ENCODE measurements at regions not wholly inside any gene's neighbourhood (a gene's known extent, or its start where the extent isn't known, plus 50 kb on each side); places are given as distances from the start of the nearest gene placed in this dataset.
"Not testable (repeated sequence)": the region's sequence is repeated elsewhere in the genome, so short reads cannot be mapped to it uniquely, and the experiment has no call there.

DNA sequence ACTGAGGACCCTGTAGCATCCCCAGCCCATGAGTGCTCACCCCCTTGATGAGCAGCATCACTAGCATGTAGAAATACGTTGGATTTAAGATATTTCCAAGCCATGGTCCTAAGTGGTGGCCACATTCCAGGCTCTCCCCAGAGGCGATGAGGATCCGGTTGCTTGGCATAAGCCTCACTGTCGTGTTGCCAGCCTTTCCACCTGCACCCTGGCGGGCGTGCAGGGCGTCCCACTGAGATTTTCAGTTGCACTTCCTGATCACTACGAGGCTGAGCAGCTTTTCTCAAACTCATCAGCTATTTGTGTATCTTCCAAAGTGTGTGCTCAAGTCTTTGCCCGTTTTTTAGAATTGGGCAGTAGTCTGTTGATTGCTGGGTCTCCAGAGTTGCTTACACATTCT is 326.3 kb downstream of the CACNA1B start:
- H3K9me3 Mint-ChIP-seq; ATAC-seq (replicated peaks; ENCODE audit: extremely low read depth, poor library complexity, severe bottlenecking); H3K4me3 Mint-ChIP-seq; DNase-seq (ENCODE audit: low spot score in 2 of 2); H3K36me3 Mint-ChIP-seq (ENCODE audit: insufficient read depth); H3K27ac Mint-ChIP-seq (ENCODE audit: low read depth); H3K4me1 Mint-ChIP-seq: not testable (repeated sequence)
- peaks cover 14% of the 10 kb centered on the region for H3K27me3 Mint-ChIP-seq

DNA sequence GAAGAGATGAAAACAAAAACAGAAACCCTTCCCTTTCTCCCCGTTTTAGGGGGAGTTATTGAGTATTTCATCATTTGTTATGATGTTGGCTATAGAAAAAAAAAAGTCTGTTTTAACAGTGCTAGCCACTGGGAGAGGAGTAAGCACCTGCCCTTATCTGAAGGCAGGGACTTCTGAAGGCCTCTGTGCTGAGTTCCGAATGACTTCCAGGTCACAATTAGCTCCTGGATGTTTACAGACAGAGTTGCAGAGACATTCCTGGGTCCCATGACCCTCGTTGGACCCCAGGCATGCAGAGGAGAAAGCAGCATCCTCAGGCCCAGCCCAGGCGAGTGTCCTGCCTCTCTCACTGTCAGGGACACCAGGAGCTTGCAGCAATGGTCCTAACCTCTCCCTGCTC is 328.5 kb downstream of the CACNA1B start:
- H3K27me3 Mint-ChIP-seq; ATAC-seq (replicated peaks; ENCODE audit: extremely low read depth, poor library complexity, severe bottlenecking); DNase-seq (ENCODE audit: low spot score in 2 of 2); H3K9me3 Mint-ChIP-seq; H3K4me1 Mint-ChIP-seq; H3K4me3 Mint-ChIP-seq; H3K27ac Mint-ChIP-seq (ENCODE audit: low read depth); H3K36me3 Mint-ChIP-seq (ENCODE audit: insufficient read depth): not testable (repeated sequence)

DNA sequence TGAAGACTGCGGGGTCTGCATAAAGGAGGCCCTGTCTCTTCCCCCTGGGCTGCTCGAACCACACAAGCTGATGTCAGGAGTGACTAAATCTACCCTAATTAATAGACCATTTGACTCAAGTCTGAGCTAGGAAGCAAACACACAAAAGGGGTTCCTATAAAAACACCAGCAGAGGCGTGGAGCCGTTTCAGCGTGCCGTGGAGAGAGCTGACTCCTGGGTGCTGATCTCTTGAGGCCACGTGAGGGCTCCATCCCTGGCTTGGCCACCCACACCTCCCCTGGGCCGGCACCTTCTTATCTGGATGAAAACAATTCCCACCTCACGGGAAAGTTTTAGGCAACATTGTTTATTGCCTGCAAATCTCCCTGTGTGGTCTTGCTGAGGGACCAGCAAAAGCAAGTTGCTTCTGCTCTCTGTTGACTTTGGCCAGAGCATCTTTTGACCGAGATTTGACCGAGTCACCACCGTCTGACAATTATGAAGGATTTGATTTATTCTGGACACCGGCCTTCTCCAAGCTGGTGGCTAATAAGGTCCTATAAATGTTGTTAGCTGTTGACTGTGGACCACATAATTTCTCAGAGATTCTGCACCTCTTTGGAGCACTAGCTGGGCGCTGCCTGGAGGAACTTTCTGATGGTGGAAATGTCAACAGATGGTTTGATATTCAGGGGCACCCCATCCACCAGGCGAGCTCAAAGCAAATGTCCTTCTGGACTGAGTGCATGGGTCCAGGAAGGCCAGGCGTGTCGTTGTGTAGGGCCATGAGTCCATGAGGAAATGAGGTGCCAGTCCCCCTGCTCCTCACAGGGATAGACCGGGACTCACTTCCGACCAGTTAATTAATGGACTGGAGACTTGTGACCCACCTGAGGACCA is 330.0 kb downstream of the CACNA1B start:
- not testable (repeated sequence) for H3K9me3 Mint-ChIP-seq; DNase-seq (ENCODE audit: low spot score in 2 of 2); H3K27me3 Mint-ChIP-seq

DNA sequence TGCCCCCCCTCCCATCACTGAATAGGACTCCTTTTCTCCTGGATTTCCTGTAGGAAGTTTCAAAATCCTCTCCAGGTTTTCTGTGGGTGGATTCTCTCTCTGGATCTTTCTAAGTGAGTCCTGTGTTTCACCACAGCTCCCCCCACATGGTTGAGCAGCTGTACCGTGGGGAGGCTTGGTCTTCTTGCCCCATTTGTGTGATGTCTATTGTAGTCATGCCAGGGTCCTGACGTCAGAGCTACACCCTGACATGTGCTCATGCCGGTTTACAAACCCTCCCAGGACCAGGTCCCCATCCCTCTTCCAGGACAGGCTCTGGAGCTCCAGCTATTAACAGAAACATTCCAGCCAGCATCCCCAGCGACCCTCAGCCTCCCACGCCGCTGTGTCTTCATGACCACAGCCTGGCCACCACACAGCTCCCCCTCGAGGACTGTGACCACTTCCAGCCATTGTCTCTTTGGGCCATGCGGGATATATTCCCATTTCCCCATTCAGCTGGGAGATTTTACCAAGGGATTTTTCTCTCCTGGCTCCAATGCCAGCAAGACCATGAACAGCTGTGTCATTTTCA is 331.6 kb downstream of the CACNA1B start:
- H3K27ac Mint-ChIP-seq (ENCODE audit: low read depth); H3K4me3 Mint-ChIP-seq: not testable (repeated sequence)

More for the DNA sequence above, 330.0 kb downstream of the CACNA1B start:
- H3K27ac Mint-ChIP-seq (ENCODE audit: low read depth); ATAC-seq (replicated peaks; ENCODE audit: extremely low read depth, poor library complexity, severe bottlenecking); H3K4me1 Mint-ChIP-seq; H3K4me3 Mint-ChIP-seq; H3K36me3 Mint-ChIP-seq (ENCODE audit: insufficient read depth): not testable (repeated sequence)

DNA sequence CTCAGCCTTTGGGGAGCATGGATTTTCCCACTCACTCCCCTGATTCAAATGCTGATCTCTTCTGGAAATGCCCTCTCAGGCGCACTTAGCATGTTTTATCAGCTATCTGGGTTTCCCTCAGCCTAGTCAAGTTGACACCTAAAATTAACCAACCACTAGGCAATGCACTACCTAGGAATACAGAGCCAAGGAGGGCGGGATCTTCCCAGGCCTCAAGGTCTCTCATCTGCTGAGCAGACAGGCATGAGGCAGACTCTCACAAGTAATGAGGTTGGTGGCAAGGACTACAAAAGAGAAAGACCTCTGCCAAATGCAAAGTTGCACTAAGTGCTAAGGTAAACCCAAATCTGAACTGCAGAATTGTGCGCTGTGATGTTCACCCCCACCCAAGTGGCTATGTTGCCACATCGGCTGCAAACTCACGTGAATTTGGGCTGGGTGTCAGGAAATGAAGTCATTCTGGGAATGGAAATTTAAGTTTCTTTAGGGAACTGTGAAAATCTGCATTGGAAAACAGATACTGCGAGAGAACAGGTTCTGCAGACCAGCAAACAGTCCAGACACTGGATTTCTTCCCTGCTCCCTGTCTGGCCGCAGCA is 332.9 kb downstream of the CACNA1B start:
- not testable (repeated sequence) for H3K4me3 Mint-ChIP-seq; H3K36me3 Mint-ChIP-seq (ENCODE audit: insufficient read depth); DNase-seq (ENCODE audit: low spot score in 2 of 2); H3K9me3 Mint-ChIP-seq; H3K27ac Mint-ChIP-seq (ENCODE audit: low read depth); H3K4me1 Mint-ChIP-seq; H3K27me3 Mint-ChIP-seq; ATAC-seq (replicated peaks; ENCODE audit: extremely low read depth, poor library complexity, severe bottlenecking)

More for the DNA sequence above, 331.6 kb downstream of the CACNA1B start:
- H3K4me1 Mint-ChIP-seq; DNase-seq (ENCODE audit: low spot score in 2 of 2); H3K36me3 Mint-ChIP-seq (ENCODE audit: insufficient read depth); ATAC-seq (replicated peaks; ENCODE audit: extremely low read depth, poor library complexity, severe bottlenecking); H3K27me3 Mint-ChIP-seq; H3K9me3 Mint-ChIP-seq: not testable (repeated sequence)

DNA sequence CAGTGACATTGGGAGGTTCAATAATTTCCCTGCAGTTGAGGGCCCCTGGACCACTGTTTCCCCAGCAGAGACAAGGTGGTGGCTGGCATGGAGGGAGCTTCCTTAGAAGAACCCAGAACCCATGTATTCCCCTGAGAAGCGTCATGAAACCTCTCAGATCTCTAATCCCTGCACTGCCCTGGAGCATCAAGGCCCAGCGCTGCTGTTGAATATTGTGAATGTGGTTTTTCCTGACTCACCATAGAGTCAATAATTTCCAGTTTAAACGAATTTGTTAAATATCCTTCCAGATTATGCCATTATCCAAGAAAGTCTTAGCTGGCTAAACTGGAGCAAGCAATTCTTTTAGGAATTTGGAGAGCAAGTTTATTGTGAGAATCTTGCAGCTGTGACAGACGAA is 333.5 kb downstream of the CACNA1B start:
- not testable (repeated sequence) for H3K4me1 Mint-ChIP-seq; H3K9me3 Mint-ChIP-seq; DNase-seq (ENCODE audit: low spot score in 2 of 2); H3K27me3 Mint-ChIP-seq; ATAC-seq (replicated peaks; ENCODE audit: extremely low read depth, poor library complexity, severe bottlenecking); H3K4me3 Mint-ChIP-seq; H3K36me3 Mint-ChIP-seq (ENCODE audit: insufficient read depth); H3K27ac Mint-ChIP-seq (ENCODE audit: low read depth)

DNA sequence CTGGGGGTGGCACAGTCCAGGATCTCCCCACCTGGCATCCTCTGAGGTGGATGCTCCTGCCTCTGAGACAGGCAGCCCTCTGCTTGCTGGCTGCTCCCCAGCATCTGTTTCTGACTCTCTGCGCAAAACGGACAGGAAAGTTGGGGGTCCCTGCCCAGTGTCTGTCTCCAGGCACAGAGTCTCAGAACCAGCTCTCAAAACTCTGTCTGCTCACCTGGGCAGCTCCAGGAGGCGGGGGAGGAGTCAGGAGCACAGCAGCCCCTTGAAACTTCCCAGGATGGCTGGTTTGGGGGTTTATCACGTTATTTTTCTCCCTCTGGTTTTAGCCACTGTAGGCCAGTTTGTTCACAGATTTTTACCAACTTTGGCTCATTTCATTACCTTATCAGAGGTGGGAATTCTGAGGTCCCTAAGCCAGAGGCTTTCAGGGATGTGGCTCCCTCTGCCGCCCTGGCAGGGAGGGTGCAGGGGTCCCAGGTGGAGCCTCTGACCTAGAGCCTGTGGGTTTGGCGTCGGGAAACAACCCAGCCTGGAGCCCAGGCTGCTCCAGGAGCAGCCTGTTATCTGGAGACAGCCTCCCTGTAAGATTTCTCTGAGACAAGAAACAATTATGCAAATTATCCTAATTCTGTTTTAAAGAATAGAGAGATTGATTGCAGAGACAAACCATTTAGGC is 334.1 kb downstream of the CACNA1B start:
- DNase-seq (ENCODE audit: low spot score in 2 of 2); H3K4me1 Mint-ChIP-seq; H3K27ac Mint-ChIP-seq (ENCODE audit: low read depth); H3K27me3 Mint-ChIP-seq; H3K9me3 Mint-ChIP-seq; ATAC-seq (replicated peaks; ENCODE audit: extremely low read depth, poor library complexity, severe bottlenecking); H3K4me3 Mint-ChIP-seq; H3K36me3 Mint-ChIP-seq (ENCODE audit: insufficient read depth): not testable (repeated sequence)

DNA sequence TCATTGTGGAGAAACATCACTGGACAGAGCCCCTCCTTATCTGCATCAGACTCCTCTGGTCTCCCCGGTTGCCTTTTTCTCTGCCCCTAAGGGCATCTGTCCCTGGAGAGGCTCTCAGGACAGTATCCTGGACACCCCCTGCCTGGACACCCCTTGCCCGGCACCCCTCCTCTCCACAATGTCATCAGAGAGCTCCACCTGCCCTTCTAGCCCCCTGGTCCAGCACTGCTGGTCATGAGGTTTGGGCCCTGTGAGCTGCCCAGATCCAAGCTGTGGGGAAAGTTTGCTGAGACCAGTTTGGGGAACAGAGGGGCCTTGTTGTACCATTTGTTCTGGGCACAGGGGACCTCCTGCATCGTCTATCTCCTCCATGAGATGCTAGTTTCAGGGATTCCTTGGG is 335.2 kb downstream of the CACNA1B start:
- DNase-seq (ENCODE audit: low spot score in 2 of 2); H3K4me1 Mint-ChIP-seq; H3K4me3 Mint-ChIP-seq; H3K36me3 Mint-ChIP-seq (ENCODE audit: insufficient read depth); ATAC-seq (replicated peaks; ENCODE audit: extremely low read depth, poor library complexity, severe bottlenecking); H3K27ac Mint-ChIP-seq (ENCODE audit: low read depth); H3K9me3 Mint-ChIP-seq; H3K27me3 Mint-ChIP-seq: not testable (repeated sequence)

DNA sequence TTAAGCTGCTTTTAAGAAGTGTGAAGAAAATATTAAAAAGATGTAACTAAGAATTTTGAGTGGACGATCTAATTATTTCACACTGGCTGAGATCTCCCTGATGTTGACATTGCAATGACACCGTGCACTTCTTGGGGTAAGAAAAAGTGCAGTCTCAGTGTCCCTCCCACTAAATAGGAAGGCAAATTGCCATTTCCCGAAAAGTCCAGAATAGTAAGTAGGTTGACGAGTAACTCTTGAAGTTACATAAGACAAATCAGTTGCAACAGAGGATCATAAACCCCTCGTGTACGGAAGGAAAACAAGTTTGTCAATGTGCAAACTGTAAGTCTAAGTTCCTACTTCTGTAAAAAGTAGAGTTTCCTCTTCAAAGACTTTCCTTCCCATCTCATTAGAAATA is 336.2 kb downstream of the CACNA1B start:
- not testable (repeated sequence) for H3K27me3 Mint-ChIP-seq; ATAC-seq (replicated peaks; ENCODE audit: extremely low read depth, poor library complexity, severe bottlenecking); H3K9me3 Mint-ChIP-seq; H3K36me3 Mint-ChIP-seq (ENCODE audit: insufficient read depth); DNase-seq (ENCODE audit: low spot score in 2 of 2); H3K27ac Mint-ChIP-seq (ENCODE audit: low read depth); H3K4me3 Mint-ChIP-seq; H3K4me1 Mint-ChIP-seq

DNA sequence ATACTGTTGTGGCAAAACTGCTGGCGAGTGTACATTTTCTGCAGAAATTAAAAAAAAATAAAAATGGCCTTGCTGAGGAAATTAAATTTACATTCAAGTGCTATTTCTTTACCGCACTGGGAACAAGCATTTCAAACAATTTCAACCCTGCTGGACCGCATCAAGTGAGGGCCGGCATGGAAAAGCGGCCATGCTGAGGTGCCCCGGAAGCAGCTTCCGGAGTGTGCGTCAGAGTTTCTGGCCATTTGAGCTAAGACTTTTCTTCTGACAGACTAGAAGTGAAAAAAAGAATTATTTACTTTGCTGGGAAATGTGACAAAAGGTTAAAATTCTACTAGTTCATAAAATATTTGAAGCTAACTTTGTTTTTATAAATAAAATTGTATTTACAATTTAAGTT is 337.0 kb downstream of the CACNA1B start:
- not testable (repeated sequence) for DNase-seq (ENCODE audit: low spot score in 2 of 2); H3K9me3 Mint-ChIP-seq; H3K4me3 Mint-ChIP-seq; H3K36me3 Mint-ChIP-seq (ENCODE audit: insufficient read depth); H3K27ac Mint-ChIP-seq (ENCODE audit: low read depth); H3K27me3 Mint-ChIP-seq; ATAC-seq (replicated peaks; ENCODE audit: extremely low read depth, poor library complexity, severe bottlenecking); H3K4me1 Mint-ChIP-seq

DNA sequence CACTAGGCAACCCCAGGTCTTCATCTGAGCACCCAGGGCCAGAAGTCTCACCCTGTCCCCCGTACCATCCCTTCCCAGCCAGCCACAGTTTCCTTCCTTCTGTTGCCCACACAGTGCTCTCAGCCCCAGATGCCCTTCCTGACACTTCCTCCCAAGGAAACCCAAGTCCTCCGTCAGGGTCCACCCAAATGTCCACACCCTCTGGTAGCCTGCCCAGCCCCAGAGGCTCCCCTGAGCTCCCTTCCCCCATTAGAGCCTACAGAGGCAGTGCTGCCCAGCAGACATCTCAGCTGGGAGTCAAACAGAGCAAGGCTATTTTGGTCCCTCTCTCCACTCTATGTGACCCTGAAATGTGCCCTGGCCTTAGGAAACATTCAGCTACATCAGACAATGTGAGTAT is 338.0 kb downstream of the CACNA1B start:
- H3K27me3 Mint-ChIP-seq; H3K4me3 Mint-ChIP-seq; H3K4me1 Mint-ChIP-seq; H3K9me3 Mint-ChIP-seq; H3K36me3 Mint-ChIP-seq (ENCODE audit: insufficient read depth); DNase-seq (ENCODE audit: low spot score in 2 of 2); ATAC-seq (replicated peaks; ENCODE audit: extremely low read depth, poor library complexity, severe bottlenecking); H3K27ac Mint-ChIP-seq (ENCODE audit: low read depth): not testable (repeated sequence)

DNA sequence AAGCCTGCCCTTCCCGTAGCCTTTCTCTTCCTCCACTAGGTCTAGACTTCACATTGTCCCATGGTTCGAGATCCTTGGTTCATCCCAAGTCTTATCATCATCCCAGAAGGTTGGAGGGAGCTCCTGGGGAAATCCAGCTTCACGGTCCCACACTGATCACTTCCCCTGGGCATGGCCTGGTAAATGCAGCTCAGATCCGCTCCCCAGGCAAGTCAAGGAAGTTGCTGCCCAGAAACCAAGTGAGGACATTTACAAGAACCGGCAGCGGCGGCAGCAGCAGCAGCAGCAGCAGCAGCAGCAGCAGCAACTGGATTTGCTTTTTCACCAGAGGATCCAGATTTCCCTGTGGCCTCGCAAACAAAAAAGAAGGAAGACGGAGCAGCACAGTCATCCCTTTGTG is 339.2 kb downstream of the CACNA1B start:
- not testable (repeated sequence) for H3K27ac Mint-ChIP-seq (ENCODE audit: low read depth)

More for the DNA sequence above, 339.2 kb downstream of the CACNA1B start:
- H3K27me3 Mint-ChIP-seq; DNase-seq (ENCODE audit: low spot score in 2 of 2); H3K9me3 Mint-ChIP-seq; H3K4me1 Mint-ChIP-seq; H3K36me3 Mint-ChIP-seq (ENCODE audit: insufficient read depth); H3K4me3 Mint-ChIP-seq; ATAC-seq (replicated peaks; ENCODE audit: extremely low read depth, poor library complexity, severe bottlenecking): not testable (repeated sequence)

Measured in central memory CD8-positive, alpha-beta T cell (primary cell).